ENCODE measurements at regions not wholly inside any gene's neighbourhood (a gene's known extent, or its start where the extent isn't known, plus 50 kb on each side); places are given as distances from the start of the nearest gene placed in this dataset.

GRCh38 chr7:36047091-36047658 is 105.9 kb upstream of the EEPD1 start:
- Histone ChIP-seq H3K4me3 (ENCODE audit: insufficient read depth, low read length, poor library complexity, severe bottlenecking) (no peak overlapping the region), H3K79me2 (ENCODE audit: insufficient read depth, low read length) (no peaks in the 10 kb centered on the region), H3K36me3 (ENCODE audit: low read length) (no peaks in the 10 kb centered on the region), H3K9me2 (replicated peaks; ENCODE audit: insufficient read depth, low read length) (no peaks in the 10 kb centered on the region), H2AFZ (ENCODE audit: low read depth, low read length, severe bottlenecking) (no peak overlapping the region), H3K9ac (ENCODE audit: low read length) (no peak overlapping the region), H3K4me2 (ENCODE audit: low read depth, low read length, poor library complexity, severe bottlenecking) (no peak overlapping the region), H4K20me1 (ENCODE audit: low read depth, low read length) (no peaks in the 10 kb centered on the region), H3K9me3 (ENCODE audit: insufficient read depth, low read length) (no peaks in the 10 kb centered on the region), H3K27ac (ENCODE audit: low read depth, low read length) (no peak overlapping the region), H3F3A (ENCODE audit: insufficient read depth) (no peaks in the 10 kb centered on the region), H3K27me3 (ENCODE audit: low read length) (no peaks in the 10 kb centered on the region)
- TF ChIP-seq EZH2phosphoT487 (conservative IDR thresholded peaks at IDR 0.05; ENCODE audit: low read length) = no peak
- TF ChIP-seq, protein P1, sequence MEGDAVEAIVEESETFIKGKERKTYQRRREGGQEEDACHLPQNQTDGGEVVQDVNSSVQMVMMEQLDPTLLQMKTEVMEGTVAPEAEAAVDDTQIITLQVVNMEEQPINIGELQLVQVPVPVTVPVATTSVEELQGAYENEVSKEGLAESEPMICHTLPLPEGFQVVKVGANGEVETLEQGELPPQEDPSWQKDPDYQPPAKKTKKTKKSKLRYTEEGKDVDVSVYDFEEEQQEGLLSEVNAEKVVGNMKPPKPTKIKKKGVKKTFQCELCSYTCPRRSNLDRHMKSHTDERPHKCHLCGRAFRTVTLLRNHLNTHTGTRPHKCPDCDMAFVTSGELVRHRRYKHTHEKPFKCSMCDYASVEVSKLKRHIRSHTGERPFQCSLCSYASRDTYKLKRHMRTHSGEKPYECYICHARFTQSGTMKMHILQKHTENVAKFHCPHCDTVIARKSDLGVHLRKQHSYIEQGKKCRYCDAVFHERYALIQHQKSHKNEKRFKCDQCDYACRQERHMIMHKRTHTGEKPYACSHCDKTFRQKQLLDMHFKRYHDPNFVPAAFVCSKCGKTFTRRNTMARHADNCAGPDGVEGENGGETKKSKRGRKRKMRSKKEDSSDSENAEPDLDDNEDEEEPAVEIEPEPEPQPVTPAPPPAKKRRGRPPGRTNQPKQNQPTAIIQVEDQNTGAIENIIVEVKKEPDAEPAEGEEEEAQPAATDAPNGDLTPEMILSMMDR (IDR thresholded peaks at IDR 0.05; ENCODE audit: insufficient read depth, low read length, poor library complexity, severe bottlenecking) = peak; percentile 17

DNA sequence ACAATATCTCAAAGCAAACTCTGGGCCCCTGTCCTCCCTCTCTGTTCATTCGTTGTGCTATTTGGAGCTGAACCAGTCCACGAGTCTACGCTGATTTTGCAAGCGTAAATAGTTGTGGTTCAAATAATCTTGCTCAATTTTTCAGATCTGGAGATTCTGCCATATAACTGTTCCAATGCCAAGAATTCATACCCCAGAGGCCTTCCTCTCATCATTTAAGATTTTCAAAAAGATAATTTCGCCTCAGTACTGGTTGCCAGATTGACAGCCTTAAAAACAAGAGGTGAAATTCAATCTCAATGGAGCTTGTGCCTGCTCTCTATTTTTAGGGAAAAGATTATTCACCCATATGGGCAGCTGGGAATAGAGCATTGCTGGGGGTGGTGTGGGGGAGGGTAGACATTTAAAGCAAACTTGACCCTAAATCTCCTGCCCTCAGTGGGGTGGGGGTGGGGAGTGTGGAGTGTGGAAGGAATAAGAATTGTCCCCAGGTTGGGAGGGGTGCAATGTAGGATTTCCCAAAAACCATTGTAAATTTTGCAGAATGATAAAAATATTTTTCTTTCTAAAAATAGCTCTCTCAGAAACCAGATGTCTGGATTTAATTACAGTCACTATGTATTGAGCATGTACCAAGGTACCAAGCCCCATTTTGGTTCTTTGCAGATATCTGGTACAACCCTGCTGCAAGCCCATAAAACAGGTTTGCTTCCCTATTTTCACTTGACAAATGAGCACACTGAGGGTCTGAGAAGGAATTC is 104.7 kb upstream of the EEPD1 start:
- H3K4me3 ChIP-seq (ENCODE audit: insufficient read depth, low read length, poor library complexity, severe bottlenecking) = no peak overlapping the region
- H3F3A ChIP-seq (ENCODE audit: insufficient read depth) = no peaks in the 10 kb centered on the region
- no peaks in the 10 kb centered on the region for H3K9me2 ChIP-seq (replicated peaks; ENCODE audit: insufficient read depth, low read length)
- no peak overlapping the region for H3K27ac ChIP-seq (ENCODE audit: low read depth, low read length)
- H3K79me2 ChIP-seq (ENCODE audit: insufficient read depth, low read length) = no peaks in the 10 kb centered on the region
- H4K20me1 ChIP-seq (ENCODE audit: low read depth, low read length) = no peaks in the 10 kb centered on the region
- H3K9ac ChIP-seq (ENCODE audit: low read length) = no peak overlapping the region
- H3K9me3 ChIP-seq (ENCODE audit: insufficient read depth, low read length) = no peaks in the 10 kb centered on the region
- H3K36me3 ChIP-seq (ENCODE audit: low read length) = no peaks in the 10 kb centered on the region
- no peaks in the 10 kb centered on the region for H3K27me3 ChIP-seq (ENCODE audit: low read length)
- no peak overlapping the region for H2AFZ ChIP-seq (ENCODE audit: low read depth, low read length, severe bottlenecking)
- no peak overlapping the region for H3K4me2 ChIP-seq (ENCODE audit: low read depth, low read length, poor library complexity, severe bottlenecking)
- TF ChIP-seq, protein P1 (IDR thresholded peaks at IDR 0.05; ENCODE audit: insufficient read depth, low read length, poor library complexity, severe bottlenecking) = no peak
- TF ChIP-seq EZH2phosphoT487 (conservative IDR thresholded peaks at IDR 0.05; ENCODE audit: low read length) = no peak

GRCh38 chr7:36048902-36049240 is 104.2 kb upstream of the EEPD1 start:
- TF ChIP-seq, protein P1 (IDR thresholded peaks at IDR 0.05; ENCODE audit: insufficient read depth, low read length, poor library complexity, severe bottlenecking) = no peak
- no peak for TF ChIP-seq EZH2phosphoT487 (conservative IDR thresholded peaks at IDR 0.05; ENCODE audit: low read length)
- Histone ChIP-seq H3K4me2 (ENCODE audit: low read depth, low read length, poor library complexity, severe bottlenecking) (no peak overlapping the region), H3K27ac (ENCODE audit: low read depth, low read length) (no peak overlapping the region), H3K9ac (ENCODE audit: low read length) (no peak overlapping the region), H3K9me3 (ENCODE audit: insufficient read depth, low read length) (no peaks in the 10 kb centered on the region), H3K27me3 (ENCODE audit: low read length) (no peaks in the 10 kb centered on the region), H3K9me2 (replicated peaks; ENCODE audit: insufficient read depth, low read length) (no peaks in the 10 kb centered on the region), H4K20me1 (ENCODE audit: low read depth, low read length) (no peaks in the 10 kb centered on the region), H3K36me3 (ENCODE audit: low read length) (no peaks in the 10 kb centered on the region), H3K79me2 (ENCODE audit: insufficient read depth, low read length) (no peaks in the 10 kb centered on the region), H3F3A (ENCODE audit: insufficient read depth) (no peaks in the 10 kb centered on the region), H2AFZ (ENCODE audit: low read depth, low read length, severe bottlenecking) (no peak overlapping the region), H3K4me3 (ENCODE audit: insufficient read depth, low read length, poor library complexity, severe bottlenecking) (no peak overlapping the region)

Data from SU-DHL-6 (cell line).